T-cell (primary cell): ENCODE measurements at regions not wholly inside any gene's neighbourhood (a gene's known extent, or its start where the extent isn't known, plus 50 kb on each side); places are given as distances from the start of the nearest gene placed in this dataset.

Experiments used
- ATAC-seq, 4 experiments: fragments of 200-7000 bp in 3 of 4; fragments of 150-1000 bp in 1 of 4; cut with Tn5 transposase; replicated peaks in 1 of 4; 1 replicate in 3 of 4; 2 replicates in 1 of 4; pipeline ENCODE4 v1.10.0; 2021; ENCODE audit warnings: moderate library complexity in 3 of 4, mild to moderate bottlenecking in 2 of 4, moderate number of reproducible peaks in 1 of 4
- CTCF ChIA-PET, 2 donors: fragments of 300-600 bp; sonication (Branson Sonifier 250); formaldehyde crosslinking; loops; one replicate each; lab custom pipeline; 2022; ENCODE audit warnings: antibody characterized with exemption in 2 of 2; lab: Charles Lee
- POLR2A ChIA-PET, 2 donors: fragments of 300-600 bp; sonication (Branson Sonifier 250); formaldehyde crosslinking; loops; one replicate each; lab custom pipeline; 2022; ENCODE audit warnings: antibody characterized with exemption in 2 of 2; lab: Charles Lee
- DNase-seq, 35 experiments: peaks; one replicate each; pipeline versions ENCODE4 v3.0.0 to v3.0.0-alpha.2; 2013 to 2023
- H3K27ac ChIP-seq: one replicate; pipeline ENCODE4 v1.5.1; 2013; ENCODE audit warnings: low read length
- H3K27me3 ChIP-seq, 2 experiments: replicated peaks in 1 of 2; 1 replicate in 1 of 2; 2 replicates in 1 of 2; pipeline versions ENCODE4 v1.6.1 to v1.7.0; 2013; ENCODE audit warnings: low read length in 1 of 2, mixed read lengths in 1 of 2; ENCODE audit not compliant: control insufficient read depth in 2 of 2, insufficient read depth in 2 of 2; ENCODE audit errors: extremely low read depth in 1 of 2
- H3K36me3 ChIP-seq, 2 donors: 1 replicate in 1 of 2; 2 replicates in 1 of 2; pipeline versions ENCODE4 v1.6.1 to v1.7.0; 2013; ENCODE audit warnings: low read length in 1 of 2; ENCODE audit not compliant: control insufficient read depth in 2 of 2, insufficient read depth in 1 of 2; ENCODE audit errors: extremely low read depth in 1 of 2
- H3K4me1 ChIP-seq, 2 experiments: 1 replicate in 1 of 2; 2 replicates in 1 of 2; pipeline versions ENCODE4 v1.6.1 to v1.7.0; 2013; ENCODE audit warnings: low read length in 2 of 2, mixed read lengths in 1 of 2; ENCODE audit not compliant: insufficient read depth in 2 of 2, control insufficient read depth in 1 of 2; ENCODE audit errors: extremely low read depth in 1 of 2
- H3K4me3 ChIP-seq, 2 donors: 1 replicate in 1 of 2; 2 replicates in 1 of 2; pipeline versions ENCODE4 v1.5.1 to v1.7.0; 2013; ENCODE audit warnings: mild to moderate bottlenecking in 2 of 2, low read length in 1 of 2, moderate library complexity in 1 of 2; ENCODE audit not compliant: control insufficient read depth in 1 of 2; ENCODE audit errors: extremely low read depth in 1 of 2
- H3K9me3 ChIP-seq: 2 replicates; pipeline ENCODE4 v1.7.0; 2013
- H3K27ac Mint-ChIP-seq, 2 donors: one replicate each; pipeline ENCODE4 v1.8.0; 2020 to 2021; ENCODE audit warnings: mild to moderate bottlenecking in 2 of 2, mixed read lengths in 2 of 2
- H3K27me3 Mint-ChIP-seq, 2 donors: one replicate each; pipeline ENCODE4 v1.8.0; 2021 to 2022; ENCODE audit warnings: mixed read lengths in 2 of 2
- H3K36me3 Mint-ChIP-seq: one replicate; pipeline ENCODE4 v1.8.0; 2021; ENCODE audit warnings: mixed read lengths
- H3K4me1 Mint-ChIP-seq, 3 donors: one replicate each; pipeline ENCODE4 v1.8.0; 2020 to 2022; ENCODE audit warnings: mixed read lengths in 3 of 3, mild to moderate bottlenecking in 1 of 3
- H3K4me3 Mint-ChIP-seq, 3 donors: one replicate each; pipeline ENCODE4 v1.8.0; 2020 to 2022; ENCODE audit warnings: mild to moderate bottlenecking in 3 of 3, mixed read lengths in 3 of 3, moderate library complexity in 3 of 3
- H3K9me3 Mint-ChIP-seq, 3 donors: one replicate each; pipeline ENCODE4 v1.8.0; 2020 to 2022; ENCODE audit warnings: mixed read lengths in 3 of 3
- WGBS: methylation state at CpG from one replicate; pipeline ENCODE4 v1.1.5; 2013; ENCODE audit warnings: missing lambda C conversion rate; ENCODE audit not compliant: insufficient coverage; 5-methylcytosine and 5-hydroxymethylcytosine counted together

DNA sequence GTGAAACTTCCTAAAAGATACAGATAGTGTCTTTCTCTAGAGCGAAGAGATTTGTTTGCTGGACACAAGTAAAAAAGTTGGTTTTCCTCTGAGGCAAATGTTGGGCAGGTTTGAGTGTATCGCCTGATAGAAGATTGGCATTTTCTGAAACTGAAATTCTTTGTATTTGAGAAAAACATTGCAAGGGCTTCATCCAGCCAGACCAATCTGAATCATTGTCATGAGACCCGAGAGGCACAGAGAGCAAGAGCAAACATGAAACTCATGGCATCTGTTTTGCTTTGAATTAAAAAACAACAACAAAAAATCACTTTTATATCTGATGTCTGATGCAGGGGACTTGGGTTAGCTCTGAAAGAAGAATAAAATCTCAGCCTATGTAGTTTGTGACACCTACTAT is 379.3 kb upstream of the NCAM2 start:
- no peaks in the 10 kb centered on the region for H3K36me3 Mint-ChIP-seq
- CTCF ChIA-PET, result no interaction called here
- no peak overlapping the region for H3K27ac Mint-ChIP-seq
- H3K9me3 ChIP-seq, result peaks cover 2% of the 10 kb centered on the region
- POLR2A ChIA-PET, result no interaction called here
- H3K4me3 ChIP-seq, result no peak overlapping the region
- no peak overlapping the region for H3K27ac ChIP-seq
- WGBS, result 100% methylated on average over 1 of the region's 3 CpGs
- H3K4me1 ChIP-seq, result no peaks in the 10 kb centered on the region
- peaks cover 4 to 9% (median 7%) of the 10 kb centered on the region in 3 donors for H3K9me3 Mint-ChIP-seq
- no peaks in the 10 kb centered on the region for H3K4me1 Mint-ChIP-seq
- ATAC-seq (no peak), DNase-seq (no peak)
- no peaks in the 10 kb centered on the region for H3K27me3 ChIP-seq
- no peak overlapping the region for H3K4me3 Mint-ChIP-seq
- no peaks in the 10 kb centered on the region for H3K36me3 ChIP-seq
- no peaks in the 10 kb centered on the region for H3K27me3 Mint-ChIP-seq

DNA sequence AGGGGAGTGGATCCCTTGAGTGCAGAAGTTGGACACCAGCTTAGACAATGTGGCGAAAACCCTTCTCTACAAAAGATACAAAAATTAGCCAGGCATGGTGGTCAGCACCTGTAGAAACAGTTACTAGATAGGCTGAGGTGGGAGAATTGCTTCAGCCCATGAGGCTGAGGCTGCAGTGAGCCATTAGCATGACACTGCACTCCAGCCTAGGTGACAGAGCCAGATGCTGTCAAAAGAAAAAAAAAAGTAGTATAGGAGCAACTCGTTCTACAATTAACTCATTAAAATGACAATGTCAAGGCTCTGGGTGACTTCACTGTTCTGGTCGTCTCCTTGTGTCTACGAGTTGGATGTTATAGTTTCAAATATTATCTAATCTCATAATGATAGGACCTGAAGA is 370.6 kb upstream of the NCAM2 start:
- Mint-ChIP-seq H3K4me3 (no peak overlapping the region), H3K4me1 (no peaks in the 10 kb centered on the region), H3K27ac (no peak overlapping the region), H3K9me3 (peaks cover 7 to 12% (median 11%) of the 10 kb centered on the region in 3 donors), H3K27me3 (no peaks in the 10 kb centered on the region), H3K36me3 (no peaks in the 10 kb centered on the region)
- H3K36me3 ChIP-seq, result no peaks in the 10 kb centered on the region
- H3K27me3 ChIP-seq, result no peaks in the 10 kb centered on the region
- no peaks in the 10 kb centered on the region for H3K9me3 ChIP-seq
- no peaks in the 10 kb centered on the region for H3K4me1 ChIP-seq
- no CpG with 5 or more reads among the region's 4 CpGs for WGBS
- H3K27ac ChIP-seq, result no peak overlapping the region
- ChIA-PET CTCF (no interaction called here), POLR2A (no interaction called here)
- H3K4me3 ChIP-seq, result no peak overlapping the region
- DNase-seq, result no peak
- no peak for ATAC-seq

DNA sequence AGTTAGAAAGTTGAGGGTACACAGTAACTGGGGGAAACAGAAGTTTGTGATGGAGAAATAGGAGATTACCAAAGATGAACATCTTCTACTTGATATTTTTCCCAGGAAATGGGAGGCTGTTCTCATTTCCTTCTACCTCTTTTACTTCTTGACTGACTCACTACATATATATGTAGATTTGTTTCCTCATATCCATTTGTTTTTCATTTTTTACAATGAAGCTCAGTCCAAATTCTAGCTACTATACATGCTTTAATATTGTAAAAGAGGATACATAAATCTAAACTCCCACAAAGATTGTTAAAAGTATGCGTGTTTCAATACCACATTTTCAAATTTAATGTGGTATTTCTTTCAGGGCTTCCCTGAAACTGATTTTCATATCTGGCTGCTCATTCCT is 366.6 kb upstream of the NCAM2 start:
- H3K4me1 Mint-ChIP-seq, result no peaks in the 10 kb centered on the region
- no peak for ATAC-seq
- Histone ChIP-seq H3K27me3 (no peaks in the 10 kb centered on the region), H3K4me1 (no peaks in the 10 kb centered on the region), H3K27ac (no peak overlapping the region), H3K4me3 (no peak overlapping the region), H3K9me3 (no peaks in the 10 kb centered on the region), H3K36me3 (no peaks in the 10 kb centered on the region)
- ChIA-PET POLR2A (no interaction called here), CTCF (no interaction called here)
- no CpG with 5 or more reads among the region's 1 CpG for WGBS
- no peak for DNase-seq
- no peaks in the 10 kb centered on the region for H3K27me3 Mint-ChIP-seq
- H3K9me3 Mint-ChIP-seq, result peaks cover 0 to 13% (median 7%) of the 10 kb centered on the region in 3 donors
- H3K36me3 Mint-ChIP-seq, result no peaks in the 10 kb centered on the region
- no peak overlapping the region for H3K4me3 Mint-ChIP-seq
- no peak overlapping the region for H3K27ac Mint-ChIP-seq

GRCh38 chr21:20639026-20639425 is 359.2 kb upstream of the NCAM2 start:
- Histone ChIP-seq H3K4me3 (no peak overlapping the region), H3K27ac (no peak overlapping the region), H3K4me1 (no peaks in the 10 kb centered on the region), H3K9me3 (no peaks in the 10 kb centered on the region), H3K36me3 (no peaks in the 10 kb centered on the region), H3K27me3 (no peaks in the 10 kb centered on the region)
- H3K9me3 Mint-ChIP-seq, result peaks cover 6 to 16% (median 6%) of the 10 kb centered on the region in 3 donors
- H3K27me3 Mint-ChIP-seq, result no peaks in the 10 kb centered on the region
- H3K4me1 Mint-ChIP-seq, result no peaks in the 10 kb centered on the region
- no peak for DNase-seq
- 43% methylated on average over 1 of the region's 2 CpGs for WGBS
- no peak for ATAC-seq
- H3K36me3 Mint-ChIP-seq, result no peaks in the 10 kb centered on the region
- no peak overlapping the region for H3K27ac Mint-ChIP-seq
- POLR2A ChIA-PET, result no interaction called here
- CTCF ChIA-PET, result no interaction called here
- no peak overlapping the region for H3K4me3 Mint-ChIP-seq

- H3K9me3 Mint-ChIP-seq, result peaks cover 4 to 11% (median 6%) of the 10 kb centered on the region in 3 donors
- ChIA-PET POLR2A (interaction anchor here in 1 of 2 donors (0.7 kb wide), 1 partner anchor 150 kb away, joined by 9 read pairs; no protein-coding TSS in a partner anchor), CTCF (no interaction called here)
- H3K4me3 Mint-ChIP-seq, result no peak overlapping the region
- no peak overlapping the region for H3K4me3 ChIP-seq
- H3K4me1 ChIP-seq, result no peaks in the 10 kb centered on the region
- no peaks in the 10 kb centered on the region for H3K9me3 ChIP-seq
- H3K27ac Mint-ChIP-seq, result no peak overlapping the region
- ATAC-seq (no peak), DNase-seq (no peak)
- no peaks in the 10 kb centered on the region for H3K27me3 Mint-ChIP-seq
- no peaks in the 10 kb centered on the region for H3K4me1 Mint-ChIP-seq
- H3K27ac ChIP-seq, result no peak overlapping the region
- WGBS, result no CpG with 5 or more reads among the region's 2 CpGs
- H3K36me3 Mint-ChIP-seq, result no peaks in the 10 kb centered on the region
- no peaks in the 10 kb centered on the region for H3K36me3 ChIP-seq
- H3K27me3 ChIP-seq, result no peaks in the 10 kb centered on the region
These were observed 357.0 kb upstream of the NCAM2 start for GRCh38 chr21:20641241-20641640.

- no peak overlapping the region for H3K4me3 ChIP-seq
These were observed 355.5 kb upstream of the NCAM2 start for GRCh38 chr21:20642681-20643080.

GRCh38 chr21:20644552-20644951 is 353.7 kb upstream of the NCAM2 start:
- Histone ChIP-seq H3K36me3 (no peaks in the 10 kb centered on the region), H3K9me3 (no peaks in the 10 kb centered on the region), H3K4me3 (no peak overlapping the region), H3K27ac (no peak overlapping the region), H3K4me1 (no peaks in the 10 kb centered on the region), H3K27me3 (no peaks in the 10 kb centered on the region)
- CTCF ChIA-PET, result interaction anchor here in 1 of 2 donors (0.6 kb wide), 1 partner anchor 883 kb away, joined by 3 read pairs; no protein-coding TSS in a partner anchor
- Mint-ChIP-seq H3K4me1 (no peaks in the 10 kb centered on the region), H3K36me3 (no peaks in the 10 kb centered on the region), H3K27ac (no peak overlapping the region), H3K27me3 (no peaks in the 10 kb centered on the region), H3K9me3 (peaks cover 5 to 13% (median 7%) of the 10 kb centered on the region in 3 donors), H3K4me3 (no peak overlapping the region)
- WGBS, result no CpG with 5 or more reads among the region's 2 CpGs
- DNase-seq, result no peak
- no peak for ATAC-seq
- POLR2A ChIA-PET, result no interaction called here

More at GRCh38 chr21:20642681-20643080, 355.5 kb upstream of the NCAM2 start:
- Histone ChIP-seq H3K36me3 (no peaks in the 10 kb centered on the region), H3K27ac (no peak overlapping the region), H3K4me1 (no peaks in the 10 kb centered on the region), H3K27me3 (no peaks in the 10 kb centered on the region), H3K9me3 (no peaks in the 10 kb centered on the region)
- peaks cover 4 to 15% (median 6%) of the 10 kb centered on the region in 3 donors for H3K9me3 Mint-ChIP-seq
- no peak overlapping the region for H3K4me3 Mint-ChIP-seq
- DNase-seq (no peak), ATAC-seq (no peak)
- ChIA-PET POLR2A (no interaction called here), CTCF (no interaction called here)
- 80% methylated on average over 4 of the region's 5 CpGs for WGBS
- no peaks in the 10 kb centered on the region for H3K4me1 Mint-ChIP-seq
- H3K27me3 Mint-ChIP-seq, result no peaks in the 10 kb centered on the region
- H3K27ac Mint-ChIP-seq, result no peak overlapping the region
- H3K36me3 Mint-ChIP-seq, result no peaks in the 10 kb centered on the region
